ENCODE measurements at regions not wholly inside any gene's neighbourhood (a gene's known extent, or its start where the extent isn't known, plus 50 kb on each side); places are given as distances from the start of the nearest gene placed in this dataset.
A peak's percentile ranks its signal among the peaks of the same experiment; 100 is the strongest.

DNA sequence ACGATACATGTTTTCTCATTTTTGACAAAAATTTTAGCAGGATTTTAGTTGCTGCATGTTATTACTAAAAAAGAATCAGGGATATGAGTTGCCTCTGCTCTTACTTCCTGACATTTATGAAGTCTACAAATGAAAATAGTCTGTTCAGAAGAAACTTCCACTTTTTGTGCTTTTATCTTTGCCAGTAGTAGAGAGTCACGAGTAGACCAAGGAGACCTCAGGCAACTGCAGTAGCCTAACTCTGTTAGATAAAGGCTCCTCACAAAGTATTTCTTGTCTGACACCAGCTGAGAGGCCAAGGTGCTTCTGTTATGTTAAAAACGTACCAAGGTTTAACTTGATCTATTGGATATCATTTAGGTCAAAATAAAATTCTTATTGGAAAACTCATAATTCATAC is 333.9 kb downstream of the NR2F1-AS1 start:
- H3K27ac ChIP-seq = peak overlapping the region in 1 of 2 donors; percentile 8
- TF ChIP-seq EP300 (IDR thresholded peaks at IDR 0.05) = no peak
- TF ChIP-seq, protein P1, sequence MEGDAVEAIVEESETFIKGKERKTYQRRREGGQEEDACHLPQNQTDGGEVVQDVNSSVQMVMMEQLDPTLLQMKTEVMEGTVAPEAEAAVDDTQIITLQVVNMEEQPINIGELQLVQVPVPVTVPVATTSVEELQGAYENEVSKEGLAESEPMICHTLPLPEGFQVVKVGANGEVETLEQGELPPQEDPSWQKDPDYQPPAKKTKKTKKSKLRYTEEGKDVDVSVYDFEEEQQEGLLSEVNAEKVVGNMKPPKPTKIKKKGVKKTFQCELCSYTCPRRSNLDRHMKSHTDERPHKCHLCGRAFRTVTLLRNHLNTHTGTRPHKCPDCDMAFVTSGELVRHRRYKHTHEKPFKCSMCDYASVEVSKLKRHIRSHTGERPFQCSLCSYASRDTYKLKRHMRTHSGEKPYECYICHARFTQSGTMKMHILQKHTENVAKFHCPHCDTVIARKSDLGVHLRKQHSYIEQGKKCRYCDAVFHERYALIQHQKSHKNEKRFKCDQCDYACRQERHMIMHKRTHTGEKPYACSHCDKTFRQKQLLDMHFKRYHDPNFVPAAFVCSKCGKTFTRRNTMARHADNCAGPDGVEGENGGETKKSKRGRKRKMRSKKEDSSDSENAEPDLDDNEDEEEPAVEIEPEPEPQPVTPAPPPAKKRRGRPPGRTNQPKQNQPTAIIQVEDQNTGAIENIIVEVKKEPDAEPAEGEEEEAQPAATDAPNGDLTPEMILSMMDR (IDR thresholded peaks at IDR 0.05) = no peak
- TF ChIP-seq POLR2A (IDR thresholded peaks at IDR 0.05) = no peak
- WGBS, 3 donors = 10 to 18% (median 16%) methylated on average over 3 of the region's 3 CpGs
- H3K4me1 ChIP-seq (ENCODE audit: insufficient read depth) = peaks cover 7% of the 10 kb centered on the region
- H3K4me3 ChIP-seq = no peak overlapping the region
- no peaks in the 10 kb centered on the region for H3K9me3 ChIP-seq
- no peaks in the 10 kb centered on the region for H3K27me3 ChIP-seq
- no peak for DNase-seq
- no peaks in the 10 kb centered on the region for H3K36me3 ChIP-seq
- intact Hi-C loops (cut with DNase I) = loop anchor here in 3 of 4 donors (2.0 to 5.0 kb wide), 3 partner anchors 332 to 340 kb away; partner anchors contain the start of genes NR2F1 (in 1 of the 3) and NR2F1-AS1 (in 1 of the 3)

DNA sequence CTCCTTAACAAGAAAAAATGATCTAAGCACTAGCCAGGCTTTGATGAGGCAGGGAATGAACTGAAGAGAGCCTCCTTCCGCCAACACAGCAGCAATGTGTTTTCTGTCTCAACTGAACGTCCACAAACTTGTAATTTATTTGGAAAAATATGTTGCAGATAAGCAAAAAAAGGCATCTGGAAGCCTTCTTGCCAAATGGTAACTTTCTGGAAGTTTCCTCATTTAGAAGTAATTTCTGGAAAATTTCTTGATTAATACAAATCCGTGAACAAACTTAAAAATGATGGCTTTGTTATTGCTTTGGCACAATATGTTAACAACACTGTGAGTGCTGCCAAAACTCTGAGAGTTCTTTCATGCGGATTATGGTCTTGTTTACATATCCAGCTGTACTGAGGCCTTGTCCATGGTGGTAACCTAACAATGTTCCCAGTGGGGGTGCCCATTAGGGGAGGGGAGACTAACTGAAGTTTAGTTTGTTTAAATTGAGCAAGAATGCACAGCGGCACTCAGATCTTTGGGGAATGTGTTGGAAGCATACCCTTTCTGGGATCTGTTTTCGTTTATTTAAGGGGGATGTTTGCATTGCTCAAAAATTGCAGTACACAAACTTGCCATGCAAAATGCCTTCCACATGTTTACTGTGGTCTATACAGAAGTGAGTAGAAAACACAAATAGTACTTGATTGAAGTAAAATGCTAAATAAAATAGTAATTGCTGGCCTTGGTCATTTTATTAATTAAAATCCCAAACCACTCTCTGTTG is 334.7 kb downstream of the NR2F1-AS1 start:
- no peak overlapping the region for H3K4me3 ChIP-seq
- DNase-seq = peak in 3 of 5 donors; percentile 43 to 48 (median 48)
- intact Hi-C loops (cut with DNase I) = loop anchor here in 3 of 4 donors (2.0 to 5.0 kb wide), 3 partner anchors 333 to 341 kb away; partner anchors contain the start of genes NR2F1 (in 1 of the 3) and NR2F1-AS1 (in 1 of the 3)
- H3K27me3 ChIP-seq = no peaks in the 10 kb centered on the region
- no peaks in the 10 kb centered on the region for H3K36me3 ChIP-seq
- 11 to 17% (median 11%) methylated on average over 6 of the region's 6 CpGs for WGBS, 3 donors
- H3K9me3 ChIP-seq = no peaks in the 10 kb centered on the region
- H3K27ac ChIP-seq = peak overlapping the region in 1 of 2 donors; percentile 64
- H3K4me1 ChIP-seq (ENCODE audit: insufficient read depth) = peaks cover 7% of the 10 kb centered on the region
- TF ChIP-seq, protein P1 (IDR thresholded peaks at IDR 0.05) = no peak
- TF ChIP-seq POLR2A (IDR thresholded peaks at IDR 0.05) (no peak), EP300 (IDR thresholded peaks at IDR 0.05) (no peak)

DNA sequence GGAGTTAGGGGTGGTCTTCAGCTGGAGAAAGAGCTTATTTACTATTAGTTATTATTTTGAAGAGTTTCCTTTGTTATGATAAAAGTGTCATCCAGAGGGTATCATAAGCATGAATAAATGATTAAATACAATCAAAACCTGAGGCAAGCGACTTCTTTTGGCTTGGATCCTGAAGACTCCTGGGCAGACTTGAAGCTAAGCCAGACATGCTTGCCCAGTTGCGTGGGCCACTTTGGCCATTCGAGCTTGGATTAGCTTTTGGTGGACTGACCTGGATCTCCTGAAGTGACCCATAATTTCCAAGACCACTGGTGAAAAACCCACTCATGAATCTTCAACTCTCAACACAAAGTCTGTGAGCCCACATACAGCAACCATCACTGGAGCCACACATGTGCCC is 335.8 kb downstream of the NR2F1-AS1 start:
- H3K27ac ChIP-seq = peak overlapping the region in 1 of 2 donors; percentile 64
- H3K27me3 ChIP-seq = no peaks in the 10 kb centered on the region
- WGBS, 3 donors = 62 to 83% (median 67%) methylated on average over 3 of the region's 3 CpGs
- TF ChIP-seq POLR2A (IDR thresholded peaks at IDR 0.05) (no peak), EP300 (IDR thresholded peaks at IDR 0.05) (no peak)
- TF ChIP-seq, protein P1 (IDR thresholded peaks at IDR 0.05) = no peak
- DNase-seq = no peak
- no peak overlapping the region for H3K4me3 ChIP-seq
- H3K4me1 ChIP-seq (ENCODE audit: insufficient read depth) = peaks cover 6% of the 10 kb centered on the region
- no peaks in the 10 kb centered on the region for H3K36me3 ChIP-seq
- H3K9me3 ChIP-seq = no peaks in the 10 kb centered on the region
- intact Hi-C loops (cut with DNase I) = loop anchor here in 2 of 4 donors (5.0 kb wide), 2 partner anchors 337 to 342 kb away; partner anchors contain the start of genes NR2F1 (in 1 of the 2) and NR2F1-AS1 (in 1 of the 2)

DNA sequence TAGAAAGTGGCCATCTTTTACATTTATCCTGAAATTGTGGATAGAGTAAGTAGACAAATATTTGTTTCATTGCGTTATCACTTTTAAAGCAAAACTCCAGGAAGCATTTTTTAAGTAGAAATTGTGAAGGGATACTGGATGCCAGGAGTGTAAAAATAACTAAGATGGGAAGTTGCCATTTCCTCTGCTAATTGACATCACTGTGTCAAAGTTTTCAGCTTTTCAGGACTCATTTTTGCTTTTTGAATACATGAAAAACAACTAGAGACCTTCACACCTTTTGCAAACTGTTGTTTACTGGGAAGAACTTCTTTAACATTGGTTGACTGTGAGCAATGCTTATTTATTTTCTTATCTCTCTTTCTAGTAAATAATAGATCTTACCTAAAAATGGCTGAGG is 337.5 kb downstream of the NR2F1-AS1 start:
- Histone ChIP-seq H3K4me3 (no peak overlapping the region), H3K27me3 (no peaks in the 10 kb centered on the region), H3K4me1 (ENCODE audit: insufficient read depth) (peaks cover 6% of the 10 kb centered on the region), H3K36me3 (no peaks in the 10 kb centered on the region), H3K9me3 (no peaks in the 10 kb centered on the region), H3K27ac (no peak overlapping the region)
- TF ChIP-seq, protein P1 (IDR thresholded peaks at IDR 0.05) = no peak
- TF ChIP-seq EP300 (IDR thresholded peaks at IDR 0.05) (no peak), POLR2A (IDR thresholded peaks at IDR 0.05) (no peak)
- intact Hi-C loops (cut with DNase I) = no loop called here
- WGBS, 3 donors = 64 to 70% (median 68%) methylated on average over 1 of the region's 1 CpG
- no peak for DNase-seq
